PC-9 (cell line): ENCODE measurements at regions not wholly inside any gene's neighbourhood (a gene's known extent, or its start where the extent isn't known, plus 50 kb on each side); places are given as distances from the start of the nearest gene placed in this dataset.

ENCODE experiments used
- BruUV-seq: library from RNA; stranded (reverse); fragments of 400-500 nt; replicated peaks from 2 replicates; lab custom pipeline; 2021; lab: Mats Ljungman, UMichigan
- CTCF ChIA-PET: fragments of 300-600 bp; sonication (Branson Sonifier 250); formaldehyde crosslinking; loops from one replicate; lab custom pipeline; 2022; ENCODE audit warnings: antibody characterized with exemption; lab: Charles Lee
- POLR2A ChIA-PET: fragments of 300-600 bp; sonication (Branson Sonifier 250); formaldehyde crosslinking; loops from one replicate; lab custom pipeline; 2022; ENCODE audit warnings: antibody characterized with exemption; ENCODE audit not compliant: unreplicated experiment; lab: Charles Lee
- DNase-seq, 2 experiments: peaks; one replicate each; pipeline versions ENCODE4 v3.0.0 to v3.0.0-alpha.2; 2015 to 2022; ENCODE audit warnings: mixed read lengths in 1 of 2
- H2AFZ ChIP-seq: fragments of 200-600 bp; sonication (generic); 2 replicates; pipeline ENCODE4 v1.8.1; 2017; ENCODE audit warnings: antibody characterized with exemption
- H3F3A ChIP-seq: fragments of 200-600 bp; sonication (generic); 2 replicates; pipeline ENCODE4 v1.8.1; 2017; ENCODE audit warnings: antibody characterized with exemption, mild to moderate bottlenecking, low read depth; ENCODE audit not compliant: insufficient read depth
- H3K27ac ChIP-seq: fragments of 200-600 bp; sonication (generic); 2 replicates; pipeline ENCODE4 v1.6.1; 2016; ENCODE audit warnings: mixed run types
- H3K27me3 ChIP-seq: fragments of 200-600 bp; sonication (generic); 2 replicates; pipeline ENCODE4 v1.6.1; 2016; ENCODE audit warnings: low read depth, mixed run types; ENCODE audit not compliant: insufficient read depth
- H3K36me3 ChIP-seq: fragments of 200-600 bp; sonication (generic); 2 replicates; pipeline ENCODE4 v1.6.1; 2016; ENCODE audit warnings: low read depth, mixed run types
- H3K4me1 ChIP-seq: fragments of 200-600 bp; sonication (generic); replicated peaks from 2 replicates; pipeline ENCODE4 v1.6.1; 2016; ENCODE audit warnings: mixed run types; ENCODE audit not compliant: insufficient read depth
- H3K4me2 ChIP-seq: fragments of 200-600 bp; sonication (generic); 2 replicates; pipeline ENCODE4 v1.6.1; 2017; ENCODE audit warnings: mixed run types
- H3K4me3 ChIP-seq: fragments of 200-600 bp; sonication (generic); 2 replicates; pipeline ENCODE4 v1.6.1; 2016; ENCODE audit warnings: mixed run types
- H3K79me2 ChIP-seq: fragments of 200-600 bp; sonication (generic); 2 replicates; pipeline ENCODE4 v1.6.1; 2017; ENCODE audit warnings: low read depth, mixed run types
- H3K9me2 ChIP-seq: fragments of 200-600 bp; sonication (generic); 2 replicates; pipeline ENCODE4 v1.8.1; 2017; ENCODE audit warnings: mild to moderate bottlenecking; ENCODE audit not compliant: insufficient read depth
- H3K9me3 ChIP-seq: fragments of 200-600 bp; sonication (generic); 2 replicates; pipeline ENCODE4 v1.8.1; 2016; ENCODE audit warnings: low read depth; ENCODE audit not compliant: insufficient read depth
- H4K20me1 ChIP-seq: fragments of 200-600 bp; sonication (generic); 2 replicates; pipeline ENCODE4 v1.8.1; 2017; ENCODE audit not compliant: insufficient read depth
- CTCF ChIP-seq: fragments of 200-600 bp; sonication (generic); conservative IDR thresholded peaks from 2 replicates; pipeline ENCODE4 v1.6.1; 2017; ENCODE audit warnings: mixed run types, antibody characterized with exemption, mild to moderate bottlenecking, moderate library complexity
- EZH2 ChIP-seq: fragments of 200-600 bp; sonication (generic); IDR thresholded peaks from 2 replicates; pipeline ENCODE4 v1.8.0; 2017; ENCODE audit warnings: antibody characterized with exemption, low read depth
- intact Hi-C: fragments of 100-400 bp; cut with micrococcal nuclease; formaldehyde crosslinking; loops from one replicate; pipeline ENCODE4 v1.10.0; 2022; ENCODE audit not compliant: unreplicated experiment

- BruUV-seq: no TSS peak
- no peaks in the 10 kb centered on the region for H3K36me3 ChIP-seq
- H3K4me1 ChIP-seq: no peaks in the 10 kb centered on the region
- no peaks in the 10 kb centered on the region for H3K9me3 ChIP-seq
- intact Hi-C loops: no loop called here
- H3F3A ChIP-seq: no peaks in the 10 kb centered on the region
- H3K4me2 ChIP-seq: no peak overlapping the region
- ChIA-PET POLR2A (no interaction called here), CTCF (no interaction called here)
- no peak overlapping the region for H2AFZ ChIP-seq
- TF ChIP-seq EZH2 (no peak), CTCF (no peak)
- no peak overlapping the region for H3K27ac ChIP-seq
- no peak overlapping the region for H3K4me3 ChIP-seq
- peaks cover 4% of the 10 kb centered on the region; the same call in 1 of the 2 replicates for H3K27me3 ChIP-seq
- no peaks in the 10 kb centered on the region for H4K20me1 ChIP-seq
- DNase-seq: no peak
- H3K9me2 ChIP-seq: no peaks in the 10 kb centered on the region
- H3K79me2 ChIP-seq: no peaks in the 10 kb centered on the region
These were observed 405.2 kb upstream of the WWC1 start for GRCh38 chr5:167886196-167886595.

- H3K4me1 ChIP-seq: no peaks in the 10 kb centered on the region
- ChIA-PET CTCF (no interaction called here), POLR2A (no interaction called here)
- no peak for DNase-seq
- no peak overlapping the region for H3K4me3 ChIP-seq
- no peaks in the 10 kb centered on the region for H3K36me3 ChIP-seq
- no peaks in the 10 kb centered on the region for H3K9me2 ChIP-seq
- H2AFZ ChIP-seq: no peak overlapping the region
- peaks cover 4% of the 10 kb centered on the region; the same call in 1 of the 2 replicates for H3K27me3 ChIP-seq
- no peaks in the 10 kb centered on the region for H3K9me3 ChIP-seq
- no peak overlapping the region for H3K4me2 ChIP-seq
- H4K20me1 ChIP-seq: no peaks in the 10 kb centered on the region
- H3K79me2 ChIP-seq: no peaks in the 10 kb centered on the region
- BruUV-seq: no TSS peak
- no peak overlapping the region for H3K27ac ChIP-seq
- intact Hi-C loops: no loop called here
- no peaks in the 10 kb centered on the region for H3F3A ChIP-seq
- TF ChIP-seq EZH2 (no peak), CTCF (no peak)
These were observed 403.1 kb upstream of the WWC1 start for GRCh38 chr5:167888393-167888792.

- H3K4me1 ChIP-seq: no peaks in the 10 kb centered on the region
- TF ChIP-seq EZH2 (no peak), CTCF (no peak)
- H3F3A ChIP-seq: no peaks in the 10 kb centered on the region
- intact Hi-C loops: no loop called here
- no peaks in the 10 kb centered on the region for H3K36me3 ChIP-seq
- no peaks in the 10 kb centered on the region for H3K9me2 ChIP-seq
- no peak overlapping the region for H3K4me3 ChIP-seq
- H3K9me3 ChIP-seq: no peaks in the 10 kb centered on the region
- no peak overlapping the region for H3K27ac ChIP-seq
- no TSS peak for BruUV-seq
- H3K79me2 ChIP-seq: no peaks in the 10 kb centered on the region
- peak overlapping the region; percentile 17; the same call in 1 of the 2 replicates for H2AFZ ChIP-seq
- H3K27me3 ChIP-seq: peaks cover 4% of the 10 kb centered on the region; the same call in 1 of the 2 replicates
- CTCF ChIA-PET: no interaction called here
- DNase-seq: no peak
- POLR2A ChIA-PET: no interaction called here
- no peak overlapping the region; the same call in 1 of the 2 replicates for H3K4me2 ChIP-seq
- no peaks in the 10 kb centered on the region for H4K20me1 ChIP-seq
These were observed 402.2 kb upstream of the WWC1 start for GRCh38 chr5:167889276-167889675.
